ENCODE measurements at regions not wholly inside any gene's neighbourhood (a gene's known extent, or its start where the extent isn't known, plus 50 kb on each side); places are given as distances from the start of the nearest gene placed in this dataset.

GRCh38 chr6:165862813-165863212 is 199.8 kb upstream of the PDE10A start:
- TF ChIP-seq EZH2 (IDR thresholded peaks at IDR 0.05; ENCODE audit: insufficient read depth, poor library complexity, severe bottlenecking) (no peak), EZH2phosphoT487 (IDR thresholded peaks at IDR 0.05; ENCODE audit: insufficient read depth, low read depth) (no peak)
